Astrocyte of the cerebellum (primary cell): ENCODE measurements at regions not wholly inside any gene's neighbourhood (a gene's known extent, or its start where the extent isn't known, plus 50 kb on each side); places are given as distances from the start of the nearest gene placed in this dataset.
"Not testable (repeated sequence)": the region's sequence is repeated elsewhere in the genome, so short reads cannot be mapped to it uniquely, and the experiment has no call there.

Experiments used
- DNase-seq: peaks from one replicate; pipeline ENCODE4 v3.0.0-alpha.2; 2011; ENCODE audit warnings: low read depth
- H3K4me3 ChIP-seq: 2 replicates; pipeline ENCODE4 v1.5.1; 2011; ENCODE audit warnings: mild to moderate bottlenecking, low read depth, low read length, moderate library complexity
- in situ Hi-C: cut with HindIII; loops from 2 replicates; pipeline ENCODE4 v1.10.0; 2017; ENCODE audit warnings: low sequenced_read_pairs
- TF ChIP-seq, protein P1 (sequence below): IDR thresholded peaks from 2 replicates; pipeline ENCODE4 v1.5.1; 2012; ENCODE audit warnings: low read length, low read depth, moderate library complexity, mild to moderate bottlenecking; ENCODE audit errors: missing control alignments

DNA sequence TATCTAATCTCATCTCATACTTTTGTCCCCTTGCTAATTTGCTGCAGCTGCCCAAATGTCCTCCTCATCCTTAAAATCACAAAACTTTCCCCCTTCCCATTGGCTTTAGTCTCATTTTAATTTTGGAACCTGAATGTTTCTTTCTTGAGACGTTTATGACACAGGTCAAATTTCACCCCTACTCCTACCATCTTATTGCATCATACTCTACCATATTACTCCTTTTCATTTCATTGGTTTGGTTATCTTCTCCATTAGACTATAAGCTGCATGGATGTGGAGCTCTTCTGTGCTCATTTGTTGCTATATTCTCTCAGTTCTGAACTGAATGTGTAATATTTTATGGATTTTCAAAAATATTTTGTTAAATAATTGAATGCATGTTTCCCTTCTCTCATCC, 688.6 kb downstream of the CBLN4 start:
- no peak for DNase-seq
- in situ Hi-C loops = no loop called here
- TF ChIP-seq, protein P1, sequence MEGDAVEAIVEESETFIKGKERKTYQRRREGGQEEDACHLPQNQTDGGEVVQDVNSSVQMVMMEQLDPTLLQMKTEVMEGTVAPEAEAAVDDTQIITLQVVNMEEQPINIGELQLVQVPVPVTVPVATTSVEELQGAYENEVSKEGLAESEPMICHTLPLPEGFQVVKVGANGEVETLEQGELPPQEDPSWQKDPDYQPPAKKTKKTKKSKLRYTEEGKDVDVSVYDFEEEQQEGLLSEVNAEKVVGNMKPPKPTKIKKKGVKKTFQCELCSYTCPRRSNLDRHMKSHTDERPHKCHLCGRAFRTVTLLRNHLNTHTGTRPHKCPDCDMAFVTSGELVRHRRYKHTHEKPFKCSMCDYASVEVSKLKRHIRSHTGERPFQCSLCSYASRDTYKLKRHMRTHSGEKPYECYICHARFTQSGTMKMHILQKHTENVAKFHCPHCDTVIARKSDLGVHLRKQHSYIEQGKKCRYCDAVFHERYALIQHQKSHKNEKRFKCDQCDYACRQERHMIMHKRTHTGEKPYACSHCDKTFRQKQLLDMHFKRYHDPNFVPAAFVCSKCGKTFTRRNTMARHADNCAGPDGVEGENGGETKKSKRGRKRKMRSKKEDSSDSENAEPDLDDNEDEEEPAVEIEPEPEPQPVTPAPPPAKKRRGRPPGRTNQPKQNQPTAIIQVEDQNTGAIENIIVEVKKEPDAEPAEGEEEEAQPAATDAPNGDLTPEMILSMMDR = no peak
- H3K4me3 ChIP-seq = no peak overlapping the region

DNA sequence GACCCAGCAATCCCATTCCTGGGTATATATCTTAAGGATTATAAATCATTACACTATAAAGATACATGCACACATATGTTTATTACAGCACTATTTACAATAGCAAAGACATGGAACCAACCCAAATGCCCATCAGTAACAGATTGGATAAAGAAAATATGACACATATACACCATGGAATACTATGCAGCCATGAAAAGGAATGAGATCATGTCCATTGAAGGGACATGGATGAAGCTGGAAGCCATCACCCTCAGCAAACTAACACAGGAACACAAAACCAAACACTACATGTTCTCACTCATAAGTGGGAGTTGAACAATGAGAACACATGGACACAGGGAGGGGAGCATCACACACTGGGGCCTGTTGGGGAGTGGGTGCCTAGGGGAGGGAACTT, 694.5 kb downstream of the CBLN4 start:
- in situ Hi-C loops = not testable (repeated sequence)

DNA sequence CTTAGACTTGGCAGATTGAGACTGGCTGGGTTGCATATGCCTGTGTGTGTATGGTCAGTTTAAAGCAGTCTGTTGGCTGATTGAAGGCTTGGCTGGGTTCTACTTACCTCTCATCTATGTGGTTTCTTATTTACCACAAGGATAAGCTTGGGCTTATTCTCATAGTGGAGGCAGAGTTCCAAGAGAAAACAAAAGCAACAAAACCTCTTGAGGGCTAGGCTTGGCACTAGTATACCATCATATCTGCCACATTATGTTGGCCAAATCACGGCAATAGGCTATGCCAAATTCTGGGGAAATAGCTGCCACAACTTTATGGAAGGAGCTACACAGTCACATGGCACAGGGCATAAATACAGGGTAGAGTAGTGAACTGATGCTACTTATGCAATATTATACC, 714.1 kb downstream of the CBLN4 start:
- no peak for DNase-seq
- TF ChIP-seq, protein P1 = no peak
- in situ Hi-C loops = no loop called here
- no peak overlapping the region for H3K4me3 ChIP-seq

More for the DNA sequence above, 694.5 kb downstream of the CBLN4 start:
- H3K4me3 ChIP-seq, DNase-seq: not testable (repeated sequence)

DNA sequence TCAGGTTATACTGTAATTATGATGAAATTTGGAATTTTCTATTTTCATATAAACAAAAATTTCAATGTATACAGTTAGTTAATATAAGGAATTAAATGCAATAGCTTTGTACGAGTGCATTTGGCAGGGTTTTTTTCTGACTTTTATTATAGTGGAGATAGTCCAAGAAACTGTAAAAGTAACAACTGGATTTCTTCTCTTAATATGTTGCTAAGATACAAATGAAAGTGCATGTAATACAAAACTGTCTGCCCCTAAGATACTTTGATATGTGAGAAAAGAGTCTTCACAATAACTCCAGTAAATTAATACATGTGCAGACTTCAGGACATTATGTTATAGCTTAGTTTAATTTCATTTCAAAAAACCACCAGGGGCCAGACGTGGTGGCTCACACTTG, 721.4 kb downstream of the CBLN4 start:
- TF ChIP-seq, protein P1 = no peak
- in situ Hi-C loops = no loop called here
- DNase-seq = no peak
- no peak overlapping the region for H3K4me3 ChIP-seq

DNA sequence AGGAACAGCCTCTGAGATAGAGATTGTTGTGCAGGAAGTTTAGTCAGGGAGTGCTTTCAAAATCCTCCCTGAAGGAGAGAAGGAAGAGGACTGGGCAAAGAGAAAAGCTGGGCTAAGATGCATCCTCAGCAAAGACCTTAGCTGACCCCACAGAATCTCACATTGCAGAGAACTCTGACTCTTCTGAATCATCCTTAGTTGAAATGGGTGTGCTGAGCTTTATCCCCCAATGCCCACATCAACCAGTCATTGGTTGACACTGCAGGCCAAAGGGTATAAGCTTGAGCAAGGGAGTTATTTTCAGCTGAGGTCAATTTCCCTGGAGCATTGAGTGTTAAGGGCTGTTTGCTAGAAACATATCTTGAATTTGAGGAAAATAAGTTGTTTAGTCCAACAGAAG, 732.2 kb downstream of the CBLN4 start:
- no peak for DNase-seq
- H3K4me3 ChIP-seq = no peak overlapping the region
- TF ChIP-seq, protein P1 = no peak
- in situ Hi-C loops = no loop called here

DNA sequence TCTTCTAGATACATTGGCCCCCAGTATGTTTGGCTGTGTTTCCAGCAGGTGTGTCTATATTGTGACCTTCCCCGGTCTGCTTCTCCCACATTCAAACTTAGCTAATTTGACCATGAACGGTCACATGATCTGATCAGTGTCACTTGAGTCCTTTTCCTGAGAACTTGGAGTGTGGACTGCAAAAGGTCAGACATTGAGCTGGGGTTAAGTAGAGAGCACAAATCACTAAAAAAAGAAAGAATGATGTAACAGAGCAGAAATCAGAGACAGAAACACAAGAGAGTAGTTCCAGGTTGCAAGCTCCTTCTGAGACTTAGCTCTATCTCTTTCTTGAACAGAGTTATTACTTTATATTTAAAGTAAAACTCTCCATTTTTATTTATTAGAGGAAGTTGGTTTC, 733.9 kb downstream of the CBLN4 start:
- TF ChIP-seq, protein P1 = no peak
- no peak overlapping the region for H3K4me3 ChIP-seq
- DNase-seq = no peak
- in situ Hi-C loops = no loop called here

DNA sequence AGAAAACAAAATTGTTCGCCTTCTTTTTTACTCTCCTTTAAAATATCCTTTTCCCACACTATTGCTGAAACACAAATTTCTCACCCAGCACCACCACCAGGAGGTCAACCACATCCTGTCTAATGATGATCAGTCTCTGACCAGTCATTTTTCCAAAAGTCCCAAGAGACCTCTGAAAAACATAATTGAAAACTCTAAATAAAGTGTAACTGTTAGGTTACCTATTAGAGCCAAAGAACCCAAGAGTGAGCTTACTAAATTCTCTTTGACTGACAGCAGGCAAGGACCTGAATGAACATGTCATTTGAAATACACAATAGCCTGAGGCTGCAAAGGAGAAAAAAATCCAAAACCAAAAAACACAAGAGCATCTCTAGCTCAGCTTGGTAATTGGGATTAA, 735.4 kb downstream of the CBLN4 start:
- in situ Hi-C loops = no loop called here
- no peak overlapping the region for H3K4me3 ChIP-seq
- TF ChIP-seq, protein P1 = no peak
- DNase-seq = no peak
